ENCODE measurements at regions not wholly inside any gene's neighbourhood (a gene's known extent, or its start where the extent isn't known, plus 50 kb on each side); places are given as distances from the start of the nearest gene placed in this dataset.

DNA sequence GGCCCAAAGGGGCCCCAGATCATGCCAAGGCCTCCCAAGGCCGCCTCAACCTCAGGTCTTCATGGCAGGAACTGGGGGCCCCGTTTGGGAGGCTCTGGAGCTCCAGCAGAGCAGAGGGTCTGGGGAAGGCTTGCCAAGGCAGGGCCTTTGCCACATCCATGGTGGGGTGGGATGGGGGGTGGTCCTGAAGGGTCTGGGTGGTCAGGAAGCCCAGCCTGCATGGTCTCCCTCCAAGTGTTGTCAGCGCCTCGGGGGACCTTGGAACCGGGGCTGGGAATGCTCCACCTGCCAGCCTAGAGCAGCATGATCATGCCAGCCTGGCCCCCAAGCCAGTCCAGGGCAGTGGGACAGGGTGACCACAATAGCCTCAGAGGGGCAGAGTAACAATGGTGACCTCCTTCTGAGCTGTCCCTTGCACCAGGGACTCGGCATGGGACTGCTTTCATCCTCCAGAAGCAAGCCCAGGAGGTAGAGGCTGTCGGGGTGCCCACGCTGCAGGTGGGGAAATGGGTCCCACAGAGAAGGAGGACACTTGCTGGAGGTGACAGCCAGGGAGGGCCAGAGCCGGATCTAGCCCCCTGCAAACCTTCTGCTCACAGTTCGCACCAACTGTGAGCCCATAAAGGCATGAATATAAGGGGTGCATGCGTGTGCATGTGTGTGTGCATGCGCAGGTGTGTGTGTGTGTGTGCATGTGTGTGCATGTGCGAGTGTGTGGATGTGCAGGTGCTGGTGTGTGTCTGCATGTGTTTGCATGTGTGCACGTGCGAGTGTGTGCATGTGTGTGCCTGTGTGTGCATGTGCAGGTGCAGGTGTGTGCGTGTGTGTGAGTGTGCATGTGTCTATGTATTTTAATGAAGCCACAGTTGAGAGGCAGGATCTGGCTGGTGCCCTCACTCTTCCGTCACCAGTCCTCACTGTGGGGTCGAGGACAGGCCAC lies 63.8 kb downstream of the MYEOV start:
- TF ChIP-seq, protein P1, sequence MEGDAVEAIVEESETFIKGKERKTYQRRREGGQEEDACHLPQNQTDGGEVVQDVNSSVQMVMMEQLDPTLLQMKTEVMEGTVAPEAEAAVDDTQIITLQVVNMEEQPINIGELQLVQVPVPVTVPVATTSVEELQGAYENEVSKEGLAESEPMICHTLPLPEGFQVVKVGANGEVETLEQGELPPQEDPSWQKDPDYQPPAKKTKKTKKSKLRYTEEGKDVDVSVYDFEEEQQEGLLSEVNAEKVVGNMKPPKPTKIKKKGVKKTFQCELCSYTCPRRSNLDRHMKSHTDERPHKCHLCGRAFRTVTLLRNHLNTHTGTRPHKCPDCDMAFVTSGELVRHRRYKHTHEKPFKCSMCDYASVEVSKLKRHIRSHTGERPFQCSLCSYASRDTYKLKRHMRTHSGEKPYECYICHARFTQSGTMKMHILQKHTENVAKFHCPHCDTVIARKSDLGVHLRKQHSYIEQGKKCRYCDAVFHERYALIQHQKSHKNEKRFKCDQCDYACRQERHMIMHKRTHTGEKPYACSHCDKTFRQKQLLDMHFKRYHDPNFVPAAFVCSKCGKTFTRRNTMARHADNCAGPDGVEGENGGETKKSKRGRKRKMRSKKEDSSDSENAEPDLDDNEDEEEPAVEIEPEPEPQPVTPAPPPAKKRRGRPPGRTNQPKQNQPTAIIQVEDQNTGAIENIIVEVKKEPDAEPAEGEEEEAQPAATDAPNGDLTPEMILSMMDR (IDR thresholded peaks at IDR 0.05; ENCODE audit: extremely low read depth in 1 of 2, insufficient read depth in 1 of 2, low read depth in 1 of 2, low read length in 2 of 2): no peak
- TF ChIP-seq EZH2 (IDR thresholded peaks at IDR 0.05; ENCODE audit: borderline replicate concordance, low read depth, low read length, severe bottlenecking) (no peak), POLR2A (IDR thresholded peaks at IDR 0.05; ENCODE audit: low read depth, low read length) (no peak), GATA2 (IDR thresholded peaks at IDR 0.05; ENCODE audit: insufficient read depth, insufficient read length, low read depth, low read length) (no peak)
